Fibroblast of the aortic adventitia (primary cell): ENCODE measurements at regions not wholly inside any gene's neighbourhood (a gene's known extent, or its start where the extent isn't known, plus 50 kb on each side); places are given as distances from the start of the nearest gene placed in this dataset.
"Not testable (repeated sequence)": the region's sequence is repeated elsewhere in the genome, so short reads cannot be mapped to it uniquely, and the experiment has no call there.

Experiments used
- DNase-seq: peaks from one replicate; pipeline ENCODE4 v3.0.0-alpha.2; 2010; ENCODE audit warnings: low read depth
- H3K4me3 ChIP-seq: 2 replicates; pipeline ENCODE4 v1.5.1; 2011; ENCODE audit warnings: low read depth, mild to moderate bottlenecking, control low read depth, low read length, moderate library complexity
- CTCF ChIP-seq: IDR thresholded peaks from 2 replicates; pipeline ENCODE4 v1.5.1; 2011; ENCODE audit warnings: mild to moderate bottlenecking, low read length, control low read depth, inconsistent platforms; ENCODE audit not compliant: insufficient read depth

- no peak for TF ChIP-seq CTCF
- H3K4me3 ChIP-seq = no peak overlapping the region
- DNase-seq = no peak
Measured at GRCh38 chr10:30160271-30160982, 101.0 kb upstream of the JCAD start.

- H3K4me3 ChIP-seq, DNase-seq: not testable (repeated sequence)
Measured at GRCh38 chr10:30159614-30160013, 100.2 kb upstream of the JCAD start.

- no peak overlapping the region for H3K4me3 ChIP-seq
- peak; percentile 39 for DNase-seq
- no peak for TF ChIP-seq CTCF
Measured at GRCh38 chr10:30158325-30158960, 99.1 kb upstream of the JCAD start.

- TF ChIP-seq CTCF = no peak
- no peak for DNase-seq
- H3K4me3 ChIP-seq = no peak overlapping the region
Measured at GRCh38 chr10:30155401-30155800, 96.0 kb upstream of the JCAD start.

- TF ChIP-seq CTCF = no peak
- no peak overlapping the region for H3K4me3 ChIP-seq
- DNase-seq = no peak
Measured at GRCh38 chr10:30154561-30154960, 95.2 kb upstream of the JCAD start.

GRCh38 chr10:30154126-30154525 is 94.7 kb upstream of the JCAD start:
- no peak for TF ChIP-seq CTCF
- H3K4me3 ChIP-seq = no peak overlapping the region
- DNase-seq = no peak

- DNase-seq = peak; percentile 85
- H3K4me3 ChIP-seq = no peak overlapping the region
- TF ChIP-seq CTCF = no peak
Measured at GRCh38 chr10:30151581-30152389, 92.4 kb upstream of the JCAD start.
